ENCODE measurements at regions not wholly inside any gene's neighbourhood (a gene's known extent, or its start where the extent isn't known, plus 50 kb on each side); places are given as distances from the start of the nearest gene placed in this dataset.

DNA sequence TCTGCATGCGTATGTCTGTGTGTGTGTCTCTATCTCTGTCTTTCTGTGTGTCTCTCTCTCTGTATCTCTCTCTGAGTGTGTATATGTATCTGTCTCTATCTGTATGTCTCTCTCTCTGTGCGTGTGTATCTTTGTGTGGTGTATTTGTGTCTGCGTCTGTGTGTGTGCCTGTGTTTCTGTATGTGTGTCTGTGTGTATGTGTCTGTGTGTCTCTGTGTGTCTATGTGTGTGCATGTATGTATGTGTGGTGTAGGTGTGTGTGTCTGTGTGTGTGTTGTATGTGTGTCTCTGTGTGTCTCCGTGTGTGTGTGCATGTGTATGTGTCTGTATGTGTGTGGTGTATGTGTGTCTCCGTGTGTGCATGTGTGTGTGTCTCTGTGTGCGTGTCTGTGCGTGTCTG, 243.0 kb upstream of the FOXQ1 start (continued):
- TF ChIP-seq, protein P1, sequence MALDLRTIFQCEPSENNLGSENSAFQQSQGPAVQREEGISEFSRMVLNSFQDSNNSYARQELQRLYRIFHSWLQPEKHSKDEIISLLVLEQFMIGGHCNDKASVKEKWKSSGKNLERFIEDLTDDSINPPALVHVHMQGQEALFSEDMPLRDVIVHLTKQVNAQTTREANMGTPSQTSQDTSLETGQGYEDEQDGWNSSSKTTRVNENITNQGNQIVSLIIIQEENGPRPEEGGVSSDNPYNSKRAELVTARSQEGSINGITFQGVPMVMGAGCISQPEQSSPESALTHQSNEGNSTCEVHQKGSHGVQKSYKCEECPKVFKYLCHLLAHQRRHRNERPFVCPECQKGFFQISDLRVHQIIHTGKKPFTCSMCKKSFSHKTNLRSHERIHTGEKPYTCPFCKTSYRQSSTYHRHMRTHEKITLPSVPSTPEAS (tag by site-specific recombination; IDR thresholded peaks at IDR 0.05): peak; percentile 93
- peak; percentile 11; the same call in 1 of the 2 replicates for TF ChIP-seq ZNF23 (tag by site-specific recombination; IDR thresholded peaks at IDR 0.05; ENCODE audit: borderline replicate concordance)
- TF ChIP-seq, protein P2, sequence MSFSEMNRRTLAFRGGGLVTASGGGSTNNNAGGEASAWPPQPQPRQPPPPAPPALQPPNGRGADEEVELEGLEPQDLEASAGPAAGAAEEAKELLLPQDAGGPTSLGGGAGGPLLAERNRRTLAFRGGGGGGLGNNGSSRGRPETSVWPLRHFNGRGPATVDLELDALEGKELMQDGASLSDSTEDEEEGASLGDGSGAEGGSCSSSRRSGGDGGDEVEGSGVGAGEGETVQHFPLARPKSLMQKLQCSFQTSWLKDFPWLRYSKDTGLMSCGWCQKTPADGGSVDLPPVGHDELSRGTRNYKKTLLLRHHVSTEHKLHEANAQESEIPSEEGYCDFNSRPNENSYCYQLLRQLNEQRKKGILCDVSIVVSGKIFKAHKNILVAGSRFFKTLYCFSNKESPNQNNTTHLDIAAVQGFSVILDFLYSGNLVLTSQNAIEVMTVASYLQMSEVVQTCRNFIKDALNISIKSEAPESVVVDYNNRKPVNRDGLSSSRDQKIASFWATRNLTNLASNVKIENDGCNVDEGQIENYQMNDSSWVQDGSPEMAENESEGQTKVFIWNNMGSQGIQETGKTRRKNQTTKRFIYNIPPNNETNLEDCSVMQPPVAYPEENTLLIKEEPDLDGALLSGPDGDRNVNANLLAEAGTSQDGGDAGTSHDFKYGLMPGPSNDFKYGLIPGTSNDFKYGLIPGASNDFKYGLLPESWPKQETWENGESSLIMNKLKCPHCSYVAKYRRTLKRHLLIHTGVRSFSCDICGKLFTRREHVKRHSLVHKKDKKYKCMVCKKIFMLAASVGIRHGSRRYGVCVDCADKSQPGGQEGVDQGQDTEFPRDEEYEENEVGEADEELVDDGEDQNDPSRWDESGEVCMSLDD (tag by site-specific recombination; IDR thresholded peaks at IDR 0.05): peak; percentile 82
- no peak for TF ChIP-seq OSR2 (tag by site-specific recombination; IDR thresholded peaks at IDR 0.05)
- TF ChIP-seq SALL2 (tag by site-specific recombination; IDR thresholded peaks at IDR 0.05; ENCODE audit: borderline replicate concordance): peak; percentile 88; the same call in 1 of the 2 replicates
- TF ChIP-seq ZBTB48 (tag by site-specific recombination; IDR thresholded peaks at IDR 0.05): peak; percentile 56; the same call in 1 of the 2 replicates
- TF ChIP-seq MYNN (tag by site-specific recombination; IDR thresholded peaks at IDR 0.05; ENCODE audit: borderline replicate concordance): no peak
- TF ChIP-seq, protein P3, sequence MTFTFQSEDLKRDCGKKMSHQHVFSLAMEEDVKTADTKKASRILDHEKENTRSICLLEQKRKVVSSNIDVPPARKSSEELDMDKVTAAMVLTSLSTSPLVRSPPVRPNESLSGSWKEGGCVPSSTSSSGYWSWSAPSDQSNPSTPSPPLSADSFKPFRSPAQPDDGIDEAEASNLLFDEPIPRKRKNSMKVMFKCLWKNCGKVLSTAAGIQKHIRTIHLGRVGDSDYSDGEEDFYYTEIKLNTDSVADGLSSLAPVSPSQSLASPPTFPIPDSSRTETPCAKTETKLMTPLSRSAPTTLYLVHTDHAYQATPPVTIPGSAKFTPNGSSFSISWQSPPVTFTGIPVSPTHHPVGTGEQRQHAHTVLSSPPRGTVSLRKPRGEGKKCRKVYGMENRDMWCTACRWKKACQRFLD (tag by site-specific recombination; IDR thresholded peaks at IDR 0.05): no peak
- TF ChIP-seq ZNF785 (tag by site-specific recombination; IDR thresholded peaks at IDR 0.05): peak; percentile 80; the same call in 1 of the 2 replicates
- TF ChIP-seq, protein P4, sequence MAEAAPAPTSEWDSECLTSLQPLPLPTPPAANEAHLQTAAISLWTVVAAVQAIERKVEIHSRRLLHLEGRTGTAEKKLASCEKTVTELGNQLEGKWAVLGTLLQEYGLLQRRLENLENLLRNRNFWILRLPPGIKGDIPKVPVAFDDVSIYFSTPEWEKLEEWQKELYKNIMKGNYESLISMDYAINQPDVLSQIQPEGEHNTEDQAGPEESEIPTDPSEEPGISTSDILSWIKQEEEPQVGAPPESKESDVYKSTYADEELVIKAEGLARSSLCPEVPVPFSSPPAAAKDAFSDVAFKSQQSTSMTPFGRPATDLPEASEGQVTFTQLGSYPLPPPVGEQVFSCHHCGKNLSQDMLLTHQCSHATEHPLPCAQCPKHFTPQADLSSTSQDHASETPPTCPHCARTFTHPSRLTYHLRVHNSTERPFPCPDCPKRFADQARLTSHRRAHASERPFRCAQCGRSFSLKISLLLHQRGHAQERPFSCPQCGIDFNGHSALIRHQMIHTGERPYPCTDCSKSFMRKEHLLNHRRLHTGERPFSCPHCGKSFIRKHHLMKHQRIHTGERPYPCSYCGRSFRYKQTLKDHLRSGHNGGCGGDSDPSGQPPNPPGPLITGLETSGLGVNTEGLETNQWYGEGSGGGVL (tag by site-specific recombination; IDR thresholded peaks at IDR 0.05): peak; percentile 66
- 0 out of 2 replicates have a peak, but pooled peaks have one; percentile 32 for TF ChIP-seq GLI4 (tag by site-specific recombination; IDR thresholded peaks at IDR 0.05)
- peak; percentile 67; the same call in 1 of the 2 replicates for TF ChIP-seq ZNF239 (tag by site-specific recombination; IDR thresholded peaks at IDR 0.05)
- 0 out of 2 replicates have a peak, but pooled peaks have one; percentile 80 for TF ChIP-seq ZNF670 (tag by site-specific recombination; IDR thresholded peaks at IDR 0.05; ENCODE audit: low read depth)
- TF ChIP-seq ZNF473 (tag by site-specific recombination; IDR thresholded peaks at IDR 0.05): 0 out of 2 replicates have a peak, but pooled peaks have one; percentile 19
- no peak for TF ChIP-seq ZNF366 (tag by site-specific recombination; conservative IDR thresholded peaks at IDR 0.05)
- TF ChIP-seq WT1 (tag by site-specific recombination; IDR thresholded peaks at IDR 0.05): no peak
- TF ChIP-seq OVOL3 (tag by site-specific recombination; IDR thresholded peaks at IDR 0.05): no peak
- TF ChIP-seq ZNF621 (tag by site-specific recombination; IDR thresholded peaks at IDR 0.05): 0 out of 2 replicates have a peak, but pooled peaks have one; percentile 55
- peak; percentile 63 for TF ChIP-seq ZBTB20 (tag by site-specific recombination; IDR thresholded peaks at IDR 0.05)
- TF ChIP-seq ZNF248 (tag by site-specific recombination; IDR thresholded peaks at IDR 0.05): peak; percentile 49; the same call in 1 of the 2 replicates
- peak; percentile 75; the same call in 1 of the 2 replicates for TF ChIP-seq YY2 (tag by site-specific recombination; IDR thresholded peaks at IDR 0.05)
- TF ChIP-seq, protein P5, sequence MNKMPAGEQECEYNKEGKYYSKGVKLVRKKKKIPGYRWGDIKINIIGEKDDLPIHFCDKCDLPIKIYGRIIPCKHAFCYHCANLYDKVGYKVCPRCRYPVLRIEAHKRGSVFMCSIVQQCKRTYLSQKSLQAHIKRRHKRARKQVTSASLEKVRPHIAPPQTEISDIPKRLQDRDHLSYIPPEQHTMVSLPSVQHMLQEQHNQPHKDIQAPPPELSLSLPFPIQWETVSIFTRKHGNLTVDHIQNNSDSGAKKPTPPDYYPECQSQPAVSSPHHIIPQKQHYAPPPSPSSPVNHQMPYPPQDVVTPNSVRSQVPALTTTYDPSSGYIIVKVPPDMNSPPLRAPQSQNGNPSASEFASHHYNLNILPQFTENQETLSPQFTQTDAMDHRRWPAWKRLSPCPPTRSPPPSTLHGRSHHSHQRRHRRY (tag by site-specific recombination; IDR thresholded peaks at IDR 0.05): 0 out of 2 replicates have a peak, but pooled peaks have one; percentile 92
- TF ChIP-seq, protein P6, sequence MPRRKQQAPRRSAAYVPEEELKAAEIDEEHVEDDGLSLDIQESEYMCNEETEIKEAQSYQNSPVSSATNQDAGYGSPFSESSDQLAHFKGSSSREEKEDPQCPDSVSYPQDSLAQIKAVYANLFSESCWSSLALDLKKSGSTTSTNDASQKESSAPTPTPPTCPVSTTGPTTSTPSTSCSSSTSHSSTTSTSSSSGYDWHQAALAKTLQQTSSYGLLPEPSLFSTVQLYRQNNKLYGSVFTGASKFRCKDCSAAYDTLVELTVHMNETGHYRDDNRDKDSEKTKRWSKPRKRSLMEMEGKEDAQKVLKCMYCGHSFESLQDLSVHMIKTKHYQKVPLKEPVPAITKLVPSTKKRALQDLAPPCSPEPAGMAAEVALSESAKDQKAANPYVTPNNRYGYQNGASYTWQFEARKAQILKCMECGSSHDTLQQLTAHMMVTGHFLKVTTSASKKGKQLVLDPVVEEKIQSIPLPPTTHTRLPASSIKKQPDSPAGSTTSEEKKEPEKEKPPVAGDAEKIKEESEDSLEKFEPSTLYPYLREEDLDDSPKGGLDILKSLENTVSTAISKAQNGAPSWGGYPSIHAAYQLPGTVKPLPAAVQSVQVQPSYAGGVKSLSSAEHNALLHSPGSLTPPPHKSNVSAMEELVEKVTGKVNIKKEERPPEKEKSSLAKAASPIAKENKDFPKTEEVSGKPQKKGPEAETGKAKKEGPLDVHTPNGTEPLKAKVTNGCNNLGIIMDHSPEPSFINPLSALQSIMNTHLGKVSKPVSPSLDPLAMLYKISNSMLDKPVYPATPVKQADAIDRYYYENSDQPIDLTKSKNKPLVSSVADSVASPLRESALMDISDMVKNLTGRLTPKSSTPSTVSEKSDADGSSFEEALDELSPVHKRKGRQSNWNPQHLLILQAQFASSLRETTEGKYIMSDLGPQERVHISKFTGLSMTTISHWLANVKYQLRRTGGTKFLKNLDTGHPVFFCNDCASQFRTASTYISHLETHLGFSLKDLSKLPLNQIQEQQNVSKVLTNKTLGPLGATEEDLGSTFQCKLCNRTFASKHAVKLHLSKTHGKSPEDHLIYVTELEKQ (tag by site-specific recombination; IDR thresholded peaks at IDR 0.05; ENCODE audit: borderline replicate concordance): no peak
- TF ChIP-seq ZNF830 (tag by site-specific recombination; IDR thresholded peaks at IDR 0.05; ENCODE audit: low read depth): no peak
